ENCODE measurements at regions not wholly inside any gene's neighbourhood (a gene's known extent, or its start where the extent isn't known, plus 50 kb on each side); places are given as distances from the start of the nearest gene placed in this dataset.

DNA sequence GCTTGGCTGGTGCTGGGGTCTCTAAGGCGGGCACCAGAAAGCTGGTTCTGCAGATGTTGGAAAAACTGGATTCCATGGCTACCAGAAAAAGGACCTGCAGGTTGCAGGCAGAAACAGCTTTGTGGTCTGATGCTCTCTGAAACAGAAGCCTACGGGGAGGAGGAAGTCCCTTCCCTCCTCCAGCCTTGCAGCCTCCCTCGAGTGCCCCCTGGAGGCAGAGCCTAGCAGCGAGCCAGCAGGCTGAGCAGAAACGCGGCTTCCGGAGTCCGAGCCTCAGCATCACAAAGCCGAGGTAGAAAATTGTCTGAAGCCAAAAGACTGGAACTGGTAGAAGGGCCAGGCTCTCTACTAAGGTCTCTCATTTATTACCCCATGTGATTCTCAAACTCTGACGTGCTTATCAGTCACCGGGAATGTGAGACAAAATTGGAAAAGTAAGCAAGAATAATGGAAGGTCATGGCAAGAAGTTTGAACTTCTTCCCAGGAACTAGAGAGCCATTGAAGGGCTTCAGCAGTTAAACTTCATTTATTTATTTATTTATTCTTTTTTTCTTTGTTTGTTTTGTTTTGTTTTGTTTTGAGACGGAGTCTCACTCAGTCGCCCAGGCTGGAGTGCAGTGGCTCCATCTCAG, 82.2 kb upstream of the CPSF6 start:
- TF ChIP-seq CTCF (IDR thresholded peaks at IDR 0.05) = peak; percentile 97
- TF ChIP-seq POLR2AphosphoS5 (IDR thresholded peaks at IDR 0.05; ENCODE audit: low read depth, low read length) = no peak
- TF ChIP-seq TCF7L2 (IDR thresholded peaks at IDR 0.05; ENCODE audit: low read depth, low read length) = no peak

Data from Panc1 (cell line).